OCI-LY3 (cell line): ENCODE measurements at regions not wholly inside any gene's neighbourhood (a gene's known extent, or its start where the extent isn't known, plus 50 kb on each side); places are given as distances from the start of the nearest gene placed in this dataset.

Experiments
- CTCF ChIP-seq: fragments of 200-600, 300-600 bp; sonication (generic); IDR thresholded peaks from 2 replicates; pipeline ENCODE4 v1.5.1; 2014; ENCODE audit warnings: antibody characterized with exemption, low read length, low read depth
- EZH2phosphoT487 ChIP-seq: fragments of 200-600 bp; shearing (Covaris generic); IDR thresholded peaks from 2 replicates; pipeline ENCODE4 v1.6.1; 2018; ENCODE audit warnings: antibody characterized with exemption, mixed run types, low read depth

GRCh38 chr6:25175681-25176080, 103.5 kb upstream of the CARMIL1 start:
- 0 out of 2 replicates have a peak, but pooled peaks have one; percentile 15 for TF ChIP-seq CTCF
- no peak for TF ChIP-seq EZH2phosphoT487
